ENCODE measurements at regions not wholly inside any gene's neighbourhood (a gene's known extent, or its start where the extent isn't known, plus 50 kb on each side); places are given as distances from the start of the nearest gene placed in this dataset.

- TF ChIP-seq ZNF280C (tag by site-specific recombination; IDR thresholded peaks at IDR 0.05) (no peak), ZSCAN16 (tag by site-specific recombination; IDR thresholded peaks at IDR 0.05) (no peak), ZNF211 (tag by site-specific recombination; IDR thresholded peaks at IDR 0.05; ENCODE audit: low read depth) (no peak)
Measured at GRCh38 chr11:126137136-126137535, 74.3 kb downstream of the RPUSD4 start (continued).

- no peaks in the 10 kb centered on the region for H3K9me3 ChIP-seq (ENCODE audit: control insufficient read depth, insufficient read depth, low read depth, low read length)
- TF ChIP-seq ZNF114 (tag by site-specific recombination; IDR thresholded peaks at IDR 0.05) (no peak), PRDM10 (tag by site-specific recombination; IDR thresholded peaks at IDR 0.05) (no peak), ZNF76 (tag by site-specific recombination; IDR thresholded peaks at IDR 0.05; ENCODE audit: borderline replicate concordance, low read depth) (no peak), ZNF324 (tag by site-specific recombination; IDR thresholded peaks at IDR 0.05) (no peak), ZBTB44 (tag by site-specific recombination; IDR thresholded peaks at IDR 0.05) (no peak), ZBTB21 (tag by site-specific recombination; IDR thresholded peaks at IDR 0.05) (no peak), ELK4 (IDR thresholded peaks at IDR 0.05; ENCODE audit: borderline replicate concordance, low read depth, low read length) (no peak), MZF1 (tag by site-specific recombination; IDR thresholded peaks at IDR 0.05; ENCODE audit: borderline replicate concordance) (no peak), ZSCAN23 (tag by site-specific recombination; IDR thresholded peaks at IDR 0.05) (no peak), ZNF571 (tag by site-specific recombination; IDR thresholded peaks at IDR 0.05) (no peak), ZBTB10 (tag by site-specific recombination; IDR thresholded peaks at IDR 0.05) (no peak), SCRT2 (tag by site-specific recombination; IDR thresholded peaks at IDR 0.05) (no peak), ZNF830 (tag by site-specific recombination; IDR thresholded peaks at IDR 0.05; ENCODE audit: low read depth) (no peak)
- H3K4me3 ChIP-seq (ENCODE audit: low read depth, low read length): no peak overlapping the region
- POLR2A ChIA-PET: no interaction called here
- H3K27ac ChIP-seq (ENCODE audit: extremely low read depth, low read depth, low read length): no peak overlapping the region
- CTCF ChIA-PET: no interaction called here
- peaks cover 35% of the 10 kb centered on the region for H3K4me1 ChIP-seq (ENCODE audit: control insufficient read depth, insufficient read depth, low read length)
- H3K36me3 ChIP-seq (ENCODE audit: control insufficient read depth in 2 of 2, insufficient read depth in 1 of 2, low read length in 2 of 2): no peaks in the 10 kb centered on the region
Measured at GRCh38 chr11:126136507-126136906, 73.8 kb upstream of the CDON start.

Measured in HEK293 (cell line).